HS-27A (cell line): ENCODE measurements at regions not wholly inside any gene's neighbourhood (a gene's known extent, or its start where the extent isn't known, plus 50 kb on each side); places are given as distances from the start of the nearest gene placed in this dataset.
"Not testable (repeated sequence)": the region's sequence is repeated elsewhere in the genome, so short reads cannot be mapped to it uniquely, and the experiment has no call there.

Source experiments
- DNase-seq: peaks from one replicate; pipeline ENCODE4 v3.0.0-alpha.2; 2012; ENCODE audit warnings: low read depth, missing footprints

DNA sequence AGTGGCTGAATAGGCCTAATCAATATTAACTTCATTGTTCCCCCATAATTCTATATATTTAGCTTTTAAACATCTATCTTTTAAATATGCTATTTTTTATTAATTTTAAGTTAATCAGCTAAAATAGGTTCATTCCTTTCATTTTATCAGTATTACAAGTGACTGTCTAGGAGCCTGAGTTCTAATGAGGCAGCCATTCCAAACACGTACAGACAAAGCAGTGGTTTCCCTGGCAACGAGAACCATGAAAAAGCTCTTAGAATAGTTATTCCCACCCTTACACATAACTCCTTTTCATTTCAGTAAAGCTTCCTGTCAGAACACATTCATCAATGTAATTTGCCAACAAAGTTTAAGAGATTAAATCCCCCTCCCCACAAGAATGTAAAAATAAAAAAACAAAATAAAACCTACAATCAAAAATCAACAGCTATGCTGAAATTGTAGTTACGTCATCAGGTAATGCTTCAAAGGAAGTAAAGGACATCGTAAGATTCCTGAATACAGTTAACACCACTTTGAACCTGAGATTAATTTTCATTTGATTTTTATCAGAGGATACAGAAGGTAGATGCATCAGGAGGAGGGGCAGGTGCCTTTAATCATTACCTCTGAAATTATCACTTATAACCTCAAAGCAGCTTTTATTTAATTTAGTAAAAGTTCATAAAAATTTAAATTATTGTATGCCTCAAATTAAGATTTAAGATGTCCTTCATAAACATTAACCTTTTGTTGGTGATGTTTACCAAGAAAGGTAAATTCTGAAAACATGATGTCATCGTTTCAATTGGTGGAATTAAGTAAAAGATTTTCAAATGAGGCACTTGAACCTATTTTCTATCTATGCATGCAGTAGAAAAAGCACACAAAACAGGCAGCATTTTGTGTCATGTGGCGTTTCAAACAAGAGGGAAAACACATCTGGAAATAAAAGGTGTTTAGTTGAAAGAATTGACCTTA lies 967.2 kb upstream of the FOXG1 start:
- DNase-seq = not testable (repeated sequence)

DNA sequence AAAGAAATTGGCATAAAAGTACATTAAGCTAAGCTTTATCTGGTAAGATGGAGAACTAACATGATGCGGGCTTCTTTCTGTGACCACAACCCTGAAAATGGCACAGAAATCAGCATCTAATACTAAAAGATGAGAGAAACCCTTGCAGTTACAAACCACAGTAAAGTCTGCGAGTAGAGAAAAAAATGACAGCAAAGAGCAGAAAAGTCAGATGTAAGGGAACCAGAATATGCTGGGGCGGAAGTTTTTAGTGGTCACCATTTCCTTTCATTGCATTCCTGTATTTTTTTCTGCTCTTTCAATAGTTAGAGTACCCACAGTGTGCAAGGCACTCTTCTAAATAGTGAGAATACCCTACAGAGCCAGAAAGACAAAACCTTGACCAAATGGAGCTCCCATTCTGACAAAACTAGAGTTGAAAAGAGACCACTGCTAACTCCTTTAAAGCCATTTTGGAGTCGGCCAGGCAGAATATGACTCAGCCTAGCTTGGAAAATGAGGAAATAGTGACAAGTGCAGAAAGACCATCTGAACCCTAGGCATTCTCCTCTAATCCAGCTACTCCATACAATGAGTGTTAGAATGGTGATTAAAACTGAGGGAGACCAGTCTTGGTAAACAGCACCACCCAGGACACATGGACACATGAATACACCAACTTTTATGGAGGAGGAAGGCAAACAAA lies 948.7 kb upstream of the FOXG1 start:
- not testable (repeated sequence) for DNase-seq

DNA sequence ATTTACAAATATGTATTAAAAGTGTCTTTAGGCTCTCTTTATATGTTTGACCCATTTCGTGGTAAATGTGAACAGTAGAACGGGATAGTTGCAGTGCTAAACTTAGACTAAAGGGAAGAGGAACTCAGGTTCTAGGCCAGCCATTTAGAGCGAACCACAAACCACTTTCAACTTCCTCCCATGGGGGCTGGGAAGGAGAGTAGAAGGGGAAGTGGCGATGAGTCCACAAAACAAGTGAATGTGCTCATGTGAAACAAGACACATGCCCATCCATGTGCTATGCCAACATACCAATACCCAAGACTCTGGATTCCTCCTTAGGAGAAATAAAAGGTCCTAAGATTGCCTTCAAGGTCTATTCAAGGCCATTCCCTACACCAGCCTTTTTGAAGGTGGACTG lies 940.4 kb upstream of the FOXG1 start:
- DNase-seq = not testable (repeated sequence)

DNA sequence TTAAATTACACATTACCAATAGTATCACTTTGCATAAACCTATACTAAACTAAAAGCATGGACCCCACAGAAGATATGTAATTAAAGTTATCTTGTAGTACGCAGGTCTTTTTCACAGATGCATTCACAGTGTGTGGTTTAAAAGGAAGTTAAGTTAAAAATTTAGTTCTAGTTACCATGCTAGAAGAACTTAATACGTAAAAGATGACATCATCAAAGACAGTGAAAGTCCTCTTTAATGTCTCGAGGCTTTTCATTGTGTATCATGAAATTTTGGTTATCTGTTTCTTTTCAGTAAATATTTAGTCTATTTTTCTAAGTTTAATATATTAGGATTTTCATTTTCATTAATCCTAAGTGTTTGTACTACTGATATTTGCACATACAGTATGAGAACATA lies 934.6 kb upstream of the FOXG1 start:
- DNase-seq = not testable (repeated sequence)

DNA sequence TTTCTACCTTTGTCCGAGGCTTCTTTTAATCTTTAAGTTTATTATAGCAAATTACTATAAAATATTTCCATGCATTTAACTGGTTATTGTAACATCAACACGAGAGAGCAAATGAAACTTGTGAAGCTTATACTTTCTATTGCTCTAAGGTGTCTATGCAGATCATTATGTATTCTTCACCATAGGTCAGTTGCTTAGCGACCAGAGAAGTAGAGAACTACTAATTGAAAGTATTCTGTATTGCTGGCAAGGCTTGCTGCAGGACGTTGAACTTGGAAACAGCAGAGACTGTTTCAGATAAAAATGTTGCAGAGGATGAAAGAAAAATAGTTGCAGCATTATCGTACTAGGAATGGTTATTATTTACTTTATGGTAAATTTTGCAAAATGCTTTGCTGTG lies 933.6 kb upstream of the FOXG1 start:
- DNase-seq = not testable (repeated sequence)

DNA sequence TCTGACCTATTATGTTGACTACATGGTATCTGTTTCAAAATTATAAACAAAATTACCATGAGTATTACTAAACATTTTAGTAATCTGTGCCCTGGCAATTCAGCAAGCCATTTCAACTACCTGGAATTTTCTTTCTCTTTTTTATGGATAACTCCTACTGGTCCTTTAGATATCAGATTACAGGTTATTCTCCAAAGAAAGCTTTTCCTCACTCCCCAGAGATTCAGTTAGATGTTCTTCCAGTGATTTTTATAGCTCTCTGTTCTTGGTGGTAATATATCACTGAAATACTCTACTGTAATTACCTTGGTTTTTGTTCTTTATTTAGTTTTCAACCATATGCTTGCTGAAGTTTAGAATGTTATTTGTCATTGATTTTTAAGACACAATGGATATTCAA lies 930.2 kb upstream of the FOXG1 start:
- DNase-seq = no peak

DNA sequence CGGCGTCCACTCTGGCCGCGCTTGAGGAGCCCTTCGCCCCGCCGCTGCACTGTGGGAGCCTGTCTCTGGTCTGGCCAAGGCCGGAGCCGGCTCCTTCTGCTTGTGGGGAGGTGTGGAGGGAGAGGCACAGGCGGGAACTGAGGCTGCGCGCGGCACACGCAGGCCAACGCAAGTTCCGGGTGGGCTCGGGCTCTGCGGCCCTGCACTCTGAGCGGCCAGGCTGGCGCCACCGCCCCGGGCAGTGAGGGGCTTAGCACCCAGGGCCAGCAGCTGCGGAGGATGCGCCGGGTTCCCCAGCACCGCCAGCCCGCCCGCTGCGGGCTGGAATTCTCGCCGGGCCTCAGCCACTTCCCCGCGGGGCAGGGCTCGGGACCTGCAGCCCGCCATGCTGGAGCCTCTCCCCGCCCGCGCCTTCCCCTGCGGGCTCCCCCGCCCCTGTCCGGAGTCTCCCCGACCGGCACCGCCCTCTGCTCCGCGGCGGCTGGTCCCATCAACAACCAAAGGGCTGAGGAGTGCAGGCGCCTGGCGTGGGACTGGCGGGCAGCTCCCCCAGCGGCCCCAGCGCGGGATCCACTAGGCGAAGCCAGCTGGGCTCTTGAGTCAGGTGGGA lies 921.2 kb upstream of the FOXG1 start:
- no peak for DNase-seq

DNA sequence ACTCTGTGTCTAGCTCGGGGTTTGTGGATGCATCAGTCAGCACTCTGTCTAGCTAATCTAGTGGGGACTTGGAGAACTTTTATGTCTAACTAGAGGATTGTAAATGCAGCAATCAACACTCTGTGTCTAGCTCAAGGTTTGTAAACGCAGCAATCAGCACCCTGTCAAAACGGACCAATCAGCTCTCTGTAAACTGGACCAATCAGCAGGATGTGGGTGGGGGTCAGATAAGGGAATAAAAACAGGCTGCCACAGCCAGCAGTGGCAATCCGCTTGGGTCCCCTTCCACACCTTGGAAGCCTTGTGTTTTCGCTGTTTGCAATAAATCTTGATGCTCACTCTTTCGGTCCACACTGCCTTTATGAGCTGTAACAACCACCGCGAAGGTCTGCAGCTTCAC lies 920.7 kb upstream of the FOXG1 start:
- DNase-seq = no peak

DNA sequence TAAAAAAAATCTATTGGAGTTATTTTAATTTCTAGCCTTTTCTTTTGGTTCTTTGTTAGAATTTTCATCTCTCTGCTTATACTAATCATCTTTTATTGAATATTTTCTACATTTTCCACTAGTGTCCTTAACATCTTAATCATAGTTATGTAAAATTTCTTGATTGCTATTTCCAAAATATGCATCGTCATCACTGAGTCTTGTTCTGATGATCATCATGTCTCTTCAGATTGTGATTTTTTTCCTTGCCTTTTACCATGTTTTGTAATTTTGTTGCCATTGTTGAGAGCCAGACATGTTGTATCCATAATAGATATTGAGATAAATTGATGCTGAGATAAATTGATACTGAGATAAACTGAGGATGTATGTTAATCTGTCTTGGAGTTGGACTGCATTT lies 919.1 kb upstream of the FOXG1 start:
- not testable (repeated sequence) for DNase-seq

DNA sequence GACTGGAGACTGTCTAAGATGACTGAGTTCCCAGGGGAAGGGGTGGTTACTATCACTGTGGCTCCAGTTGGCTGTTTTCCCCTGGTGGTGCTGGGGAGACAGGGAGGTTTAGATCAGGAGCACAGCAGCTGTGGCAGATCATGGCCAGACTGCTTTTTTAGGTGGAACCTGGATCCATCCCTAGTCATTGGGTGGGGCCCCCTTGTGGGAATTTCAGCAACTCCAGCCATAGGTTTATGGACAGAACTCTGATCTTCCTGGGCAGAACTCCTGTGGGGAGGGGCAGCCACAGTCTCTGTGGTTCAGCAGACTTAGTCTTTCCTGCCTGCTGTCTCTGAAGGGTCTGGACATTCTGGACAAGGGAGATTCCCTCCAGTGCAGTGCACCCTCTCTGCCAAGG lies 917.4 kb upstream of the FOXG1 start:
- not testable (repeated sequence) for DNase-seq

DNA sequence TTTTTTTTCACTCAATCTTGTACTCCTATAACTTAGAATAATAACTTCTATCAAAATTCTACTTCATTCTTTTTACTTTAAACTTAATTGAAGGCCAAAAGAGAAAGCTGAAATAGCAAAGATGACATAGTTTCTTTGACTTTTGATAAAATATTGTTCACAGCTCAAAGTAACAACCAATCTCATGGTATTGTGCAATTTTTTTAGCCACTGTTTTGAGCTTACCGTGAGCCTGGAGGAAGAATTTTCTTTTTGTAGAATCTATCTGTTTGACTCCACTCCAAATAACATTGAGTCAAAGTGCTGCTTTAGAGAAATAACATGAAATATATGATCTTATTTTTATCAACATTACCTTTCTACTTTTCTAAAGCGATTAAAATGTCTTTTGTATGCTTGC lies 903.9 kb upstream of the FOXG1 start:
- no peak for DNase-seq

DNA sequence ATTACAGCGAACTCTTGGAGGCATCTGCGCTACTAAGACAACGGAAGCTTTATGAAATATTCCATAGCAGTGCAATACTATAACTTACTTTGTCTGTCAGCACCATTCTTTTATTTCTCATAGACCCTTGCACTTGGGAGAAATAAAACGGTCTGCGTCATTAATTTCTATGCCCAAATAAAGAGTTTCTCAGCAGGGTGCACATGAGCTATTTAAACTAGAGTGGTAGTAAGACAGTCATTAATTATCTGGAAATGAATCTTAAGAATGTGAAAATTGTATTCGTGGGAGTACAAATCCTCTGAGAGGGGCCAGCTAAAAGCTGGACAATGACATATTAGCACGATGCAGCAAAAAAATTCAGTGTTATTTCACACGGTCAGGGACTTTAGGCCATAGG lies 903.4 kb upstream of the FOXG1 start:
- no peak for DNase-seq

DNA sequence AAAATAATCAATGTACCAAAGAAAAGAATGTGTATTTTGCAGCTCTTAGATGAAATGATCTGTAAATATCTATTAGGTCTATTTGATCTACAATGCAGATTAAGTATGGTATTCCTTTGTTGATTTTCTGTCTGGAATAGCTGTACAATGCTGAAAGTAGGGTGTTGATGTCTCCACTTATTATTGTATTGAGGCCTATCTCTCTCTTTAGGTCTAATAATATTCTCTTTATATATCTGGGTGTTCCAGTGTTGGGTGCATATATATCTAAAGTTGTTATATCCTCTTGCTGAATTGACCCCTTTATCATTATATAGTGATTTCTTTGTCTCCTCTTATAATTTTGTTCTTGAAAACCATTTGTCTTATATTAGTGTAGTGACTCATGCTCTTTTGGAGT lies 885.5 kb upstream of the FOXG1 start:
- DNase-seq = no peak

DNA sequence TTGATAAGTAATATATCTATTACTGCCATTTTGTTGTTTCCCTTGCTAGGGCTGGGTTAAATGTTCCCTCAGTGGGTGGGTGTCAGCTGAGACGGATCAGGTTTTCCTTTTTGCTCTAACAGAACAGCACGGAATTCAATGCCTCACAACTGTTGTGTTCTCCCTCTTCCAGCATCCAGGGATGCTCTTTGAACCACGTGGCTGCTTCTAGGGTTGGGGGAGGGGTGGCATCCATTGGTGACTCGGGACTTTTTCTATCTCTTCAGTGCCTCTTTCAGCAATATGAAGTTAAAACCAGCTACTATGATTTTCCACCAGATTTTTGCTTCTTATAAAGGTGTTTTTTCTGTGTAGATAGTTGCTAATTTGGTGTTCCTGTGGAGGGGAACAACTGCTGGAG lies 884.9 kb upstream of the FOXG1 start:
- DNase-seq = no peak

DNA sequence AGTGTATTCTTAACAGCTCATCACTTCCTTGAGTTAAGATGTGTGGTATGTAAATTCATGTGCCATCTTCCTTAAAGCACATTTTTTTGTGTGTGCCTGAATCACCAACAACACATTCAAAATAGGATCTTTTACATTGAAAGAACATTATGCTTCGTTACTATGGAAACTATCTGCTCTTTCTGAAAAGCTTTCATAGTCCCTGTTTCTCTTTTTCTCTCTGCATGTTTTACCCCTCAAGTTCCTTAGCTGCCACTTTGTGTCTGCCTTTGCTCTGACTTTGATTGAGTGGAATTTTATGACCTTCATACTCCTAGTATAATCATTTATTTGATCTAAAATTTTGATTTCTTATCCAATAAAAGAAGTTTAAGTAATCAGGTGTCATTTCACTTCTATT lies 880.3 kb upstream of the FOXG1 start:
- DNase-seq = no peak

DNA sequence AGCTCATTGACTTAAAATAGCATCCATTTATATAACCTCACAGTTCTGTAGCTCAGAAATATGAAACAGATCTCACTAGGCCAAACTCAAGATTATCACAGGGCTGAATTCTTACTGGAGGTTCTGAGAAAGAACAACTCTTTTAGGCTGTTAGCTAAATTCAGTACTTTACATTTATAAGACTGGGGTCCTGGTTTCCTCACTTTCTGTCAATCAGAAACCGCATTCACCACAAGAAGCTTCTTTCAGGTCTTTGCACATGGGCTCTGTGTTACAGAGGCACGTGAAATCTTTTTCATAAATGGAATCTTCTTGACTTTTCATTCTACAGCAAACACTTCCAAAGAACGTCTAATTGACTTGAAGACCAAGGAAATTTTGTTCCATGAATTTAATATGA lies 876.3 kb upstream of the FOXG1 start:
- DNase-seq = no peak

DNA sequence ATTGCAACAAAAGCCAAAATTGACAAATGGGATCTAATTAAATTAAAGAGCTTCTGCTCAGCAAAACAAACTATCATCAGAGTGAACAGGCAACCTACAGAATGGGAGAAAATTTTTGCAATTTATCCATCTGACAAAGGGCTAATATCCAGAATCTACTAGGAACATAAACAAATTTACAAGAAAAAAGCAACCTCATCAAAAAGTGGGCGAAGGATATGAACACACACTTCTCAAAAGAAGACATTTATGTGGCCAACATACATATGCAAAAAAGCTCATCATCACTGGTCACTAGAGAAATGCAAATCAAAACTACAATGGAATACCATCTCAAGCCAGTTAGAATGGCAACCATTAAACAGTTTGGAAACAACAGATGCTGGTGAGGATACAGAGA lies 858.1 kb upstream of the FOXG1 start:
- DNase-seq = not testable (repeated sequence)

DNA sequence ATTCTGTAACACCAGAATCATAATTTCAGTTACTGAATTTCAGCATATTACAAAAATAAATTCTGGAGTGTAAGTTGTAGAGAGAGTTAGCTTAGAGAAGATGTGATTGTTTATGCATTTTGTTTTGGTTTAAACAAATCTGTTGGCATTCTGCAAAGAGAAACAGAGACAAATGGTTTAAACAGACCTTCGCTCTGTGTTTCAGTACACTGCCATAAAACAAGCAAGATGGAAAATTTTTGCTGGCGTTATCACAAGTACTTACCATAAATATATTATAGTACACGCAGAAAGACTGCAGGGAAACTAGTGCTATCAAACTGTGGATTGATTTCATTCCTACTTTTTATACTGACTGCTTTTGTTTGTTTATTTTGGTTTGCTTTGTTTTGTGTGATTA lies 850.3 kb upstream of the FOXG1 start:
- DNase-seq = no peak

DNA sequence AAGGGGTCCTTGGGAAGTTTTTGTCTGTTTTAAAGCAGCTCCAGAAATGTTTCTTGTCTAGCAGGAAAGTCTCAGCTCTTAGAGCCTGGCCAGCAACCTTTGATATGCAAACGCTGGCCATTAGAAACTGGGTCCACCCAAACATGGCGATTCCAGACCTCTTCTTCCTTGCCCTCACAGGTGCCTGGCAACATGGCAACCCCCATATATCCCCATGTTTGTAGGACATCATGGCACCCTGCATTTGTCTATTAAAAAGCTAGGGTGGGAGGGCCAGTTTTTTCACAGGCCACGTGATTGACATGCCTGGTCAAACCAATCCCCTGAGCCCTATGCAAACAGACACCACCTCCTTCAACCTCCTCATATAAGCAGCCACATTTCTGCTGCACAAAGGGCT lies 848.7 kb upstream of the FOXG1 start:
- no peak for DNase-seq

DNA sequence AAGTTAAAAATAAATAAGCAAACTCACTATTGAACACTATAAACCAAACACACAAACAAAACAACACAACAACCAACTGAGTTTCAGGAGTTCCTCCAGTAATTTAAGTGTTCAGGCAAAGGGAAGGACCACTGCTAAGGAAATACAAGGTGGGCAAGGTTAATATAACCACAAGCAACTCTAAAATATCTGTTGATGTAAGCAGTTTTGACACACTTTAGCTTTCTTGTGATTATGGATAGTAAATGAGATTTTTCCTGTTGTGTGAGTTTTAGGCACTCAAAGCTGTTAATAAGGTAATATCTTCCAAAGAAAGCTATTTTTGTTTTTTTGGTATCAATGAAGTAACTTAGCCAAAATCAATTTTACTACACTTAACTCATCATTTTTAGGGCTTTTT lies 839.1 kb upstream of the FOXG1 start:
- no peak for DNase-seq

DNA sequence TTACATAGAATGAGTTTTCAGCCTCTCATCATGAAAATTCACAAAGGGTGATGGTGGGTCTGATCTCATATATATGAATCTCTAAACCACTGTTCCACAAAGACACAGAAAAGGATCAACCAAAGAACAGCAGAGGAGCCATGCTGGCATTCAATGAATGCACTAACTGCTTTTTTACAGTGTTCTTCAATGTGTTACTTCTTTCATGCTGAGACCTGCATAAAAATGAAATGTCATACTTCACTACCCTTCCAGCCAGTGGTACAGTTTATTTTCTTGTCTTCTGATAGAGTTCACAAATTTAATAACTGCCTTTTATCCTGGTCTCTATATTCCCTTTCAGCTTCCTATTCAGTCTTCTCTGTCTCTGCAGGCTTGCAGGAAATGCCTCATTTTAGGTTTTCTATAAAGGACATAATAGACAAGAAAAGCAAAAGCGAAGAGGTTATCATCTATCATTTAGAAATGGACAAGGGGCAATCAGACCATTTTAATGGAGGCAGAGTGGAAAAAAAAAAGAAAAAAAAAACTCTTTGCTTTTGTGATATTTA lies 836.7 kb upstream of the FOXG1 start:
- no peak for DNase-seq

DNA sequence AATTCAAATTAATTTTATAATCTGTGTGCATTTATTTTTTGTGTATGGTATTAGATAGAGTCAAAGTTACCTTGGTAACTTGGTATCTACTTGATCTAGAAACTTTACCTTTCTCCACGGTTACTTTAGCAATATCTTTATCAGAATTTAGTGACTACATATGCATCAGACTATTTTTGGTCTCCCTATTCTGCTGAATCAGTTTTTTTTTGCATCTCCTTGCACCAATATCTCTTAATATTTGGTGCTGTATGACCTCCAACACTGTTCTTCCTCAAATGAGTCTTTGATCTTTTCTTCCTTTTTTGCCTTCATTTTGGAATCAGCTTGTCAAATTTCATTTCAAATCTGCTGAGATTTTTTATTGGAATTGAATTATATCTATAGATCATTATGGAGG lies 828.2 kb upstream of the FOXG1 start:
- DNase-seq = no peak

DNA sequence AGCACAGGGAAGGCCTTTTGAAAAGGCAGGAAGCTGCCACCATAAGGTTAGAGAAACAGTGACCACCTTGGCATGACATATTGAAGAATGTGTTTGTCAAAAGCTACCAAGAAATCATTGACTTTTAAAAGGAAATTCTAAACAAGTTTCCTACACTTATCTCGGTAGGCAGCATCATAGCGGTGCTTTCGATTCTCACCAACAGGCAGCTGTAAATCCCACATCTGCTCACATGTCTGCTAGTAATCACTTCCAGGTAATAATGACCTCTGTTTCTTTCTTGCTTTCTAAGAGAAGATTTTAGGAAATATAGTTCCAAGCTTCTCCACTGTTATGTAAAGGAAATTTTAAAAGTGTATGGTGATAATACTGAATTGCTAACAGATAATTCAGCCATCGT lies 821.1 kb upstream of the FOXG1 start:
- no peak for DNase-seq
